Activated CD4-positive, CD25-positive, alpha-beta regulatory T cell treated with anti-CD3 and anti-CD28 coated beads, Interleukin-2, amount 50 U/mL, for 24 hours (primary cell): ENCODE measurements at regions not wholly inside any gene's neighbourhood (a gene's known extent, or its start where the extent isn't known, plus 50 kb on each side); places are given as distances from the start of the nearest gene placed in this dataset.

ENCODE experiments used
- ATAC-seq, 2 donors: fragments of 150-1000 bp; cut with Tn5 transposase; one replicate each; pipeline ENCODE4 v1.10.0; 2021; ENCODE audit warnings: mild to moderate bottlenecking in 1 of 2, moderate library complexity in 1 of 2

GRCh38 chrY:13168257-13168656, 263.6 kb downstream of the DDX3Y start:
- ATAC-seq, result no peak
